ENCODE measurements at regions not wholly inside any gene's neighbourhood (a gene's known extent, or its start where the extent isn't known, plus 50 kb on each side); places are given as distances from the start of the nearest gene placed in this dataset.

DNA sequence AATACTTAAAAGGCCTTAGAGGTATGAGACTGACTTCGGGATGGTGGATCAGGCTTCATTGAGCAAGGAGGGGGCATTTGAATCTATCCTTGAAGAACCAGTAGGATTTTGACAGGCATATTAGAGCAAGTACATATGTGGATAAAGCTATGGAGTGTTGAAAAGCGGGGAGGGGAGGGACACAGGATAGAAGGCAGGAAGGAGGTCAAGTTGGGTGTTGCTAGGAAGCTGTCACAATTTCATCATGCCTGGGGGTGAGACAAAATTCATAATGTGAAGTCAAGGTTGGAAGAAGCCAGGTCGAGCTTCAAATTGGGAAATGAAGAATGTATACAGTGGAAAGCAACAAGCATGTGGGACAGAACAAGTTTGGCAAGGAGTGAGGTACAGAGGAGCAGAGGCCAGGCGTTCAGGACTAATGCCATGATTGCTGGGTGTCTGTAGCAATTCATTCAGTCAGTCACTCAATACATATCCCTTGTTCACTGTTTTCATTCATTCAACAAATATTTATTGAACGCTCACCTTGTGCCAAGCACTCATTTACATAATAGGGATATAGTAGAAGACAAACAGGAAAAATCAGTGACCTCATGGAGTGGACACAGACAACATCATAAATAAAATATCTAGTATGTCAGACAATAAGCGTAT is 58.3 kb upstream of the LTA4H start:
- WGBS (ENCODE audit: low lambda C conversion rate) = 60% methylated on average over 6 of the region's 6 CpGs

GRCh38 chr12:96094201-96094600 is 58.8 kb upstream of the LTA4H start:
- H3K27ac ChIP-seq (ENCODE audit: low read depth in 2 of 2, low read length in 1 of 2) = no peak overlapping the region
- DNase-seq = no peak
- POLR2A ChIA-PET = no interaction called here
- no peak overlapping the region for H2AFZ ChIP-seq (ENCODE audit: low read depth)
- no peak overlapping the region for H3K4me3 ChIP-seq (ENCODE audit: low read depth in 2 of 2, low read length in 1 of 2)
- CTCF ChIA-PET = no interaction called here
- no peaks in the 10 kb centered on the region for H3K9me2 ChIP-seq
- H3K4me2 ChIP-seq = no peak overlapping the region
- H3K79me2 ChIP-seq (ENCODE audit: insufficient read depth) = no peaks in the 10 kb centered on the region
- H3F3A ChIP-seq (replicated peaks; ENCODE audit: insufficient read depth) = no peaks in the 10 kb centered on the region
- peaks cover 0 to 3% of the 10 kb centered on the region in 2 experiments; a peak in 1 of 4 replicates for H3K4me1 ChIP-seq (ENCODE audit: control insufficient read depth in 1 of 2, insufficient read depth in 2 of 2, low read depth in 1 of 2, low read length in 1 of 2)
- H3K36me3 ChIP-seq (replicated peaks in 1 of 2; ENCODE audit: control insufficient read depth in 1 of 2, insufficient read depth in 2 of 2, low read length in 1 of 2) = no peaks in the 10 kb centered on the region
- WGBS (ENCODE audit: low lambda C conversion rate) = 35% methylated on average over 4 of the region's 4 CpGs
- no peak overlapping the region for H3K9ac ChIP-seq
- H3K9me3 ChIP-seq = no peaks in the 10 kb centered on the region
- H3K27me3 ChIP-seq (ENCODE audit: insufficient read depth) = no peaks in the 10 kb centered on the region
- H4K20me1 ChIP-seq (ENCODE audit: insufficient read depth) = no peaks in the 10 kb centered on the region
- no peak for TF ChIP-seq USF1 (IDR thresholded peaks at IDR 0.05; ENCODE audit: borderline replicate concordance, low read depth)
- TF ChIP-seq MXI1 (IDR thresholded peaks at IDR 0.05; ENCODE audit: low read depth, low read length) = no peak
- TF ChIP-seq RXRA (IDR thresholded peaks at IDR 0.05; ENCODE audit: borderline replicate concordance, low read depth) = no peak
- no peak for TF ChIP-seq RFX5 (IDR thresholded peaks at IDR 0.05; ENCODE audit: low read length)
- no peak for TF ChIP-seq YY1 (IDR thresholded peaks at IDR 0.05; ENCODE audit: low read depth)
- no peak for TF ChIP-seq JUND (IDR thresholded peaks at IDR 0.05)
- TF ChIP-seq FOXJ3 (CRISPR knock-in tag; IDR thresholded peaks at IDR 0.05) = no peak
- TF ChIP-seq IRF3 (IDR thresholded peaks at IDR 0.05; ENCODE audit: low read depth, low read length) = no peak
- no peak for TF ChIP-seq EP300 (IDR thresholded peaks at IDR 0.05; ENCODE audit: borderline replicate concordance in 1 of 2, low read depth in 1 of 2, low read length in 1 of 2)
- TF ChIP-seq, protein P1, sequence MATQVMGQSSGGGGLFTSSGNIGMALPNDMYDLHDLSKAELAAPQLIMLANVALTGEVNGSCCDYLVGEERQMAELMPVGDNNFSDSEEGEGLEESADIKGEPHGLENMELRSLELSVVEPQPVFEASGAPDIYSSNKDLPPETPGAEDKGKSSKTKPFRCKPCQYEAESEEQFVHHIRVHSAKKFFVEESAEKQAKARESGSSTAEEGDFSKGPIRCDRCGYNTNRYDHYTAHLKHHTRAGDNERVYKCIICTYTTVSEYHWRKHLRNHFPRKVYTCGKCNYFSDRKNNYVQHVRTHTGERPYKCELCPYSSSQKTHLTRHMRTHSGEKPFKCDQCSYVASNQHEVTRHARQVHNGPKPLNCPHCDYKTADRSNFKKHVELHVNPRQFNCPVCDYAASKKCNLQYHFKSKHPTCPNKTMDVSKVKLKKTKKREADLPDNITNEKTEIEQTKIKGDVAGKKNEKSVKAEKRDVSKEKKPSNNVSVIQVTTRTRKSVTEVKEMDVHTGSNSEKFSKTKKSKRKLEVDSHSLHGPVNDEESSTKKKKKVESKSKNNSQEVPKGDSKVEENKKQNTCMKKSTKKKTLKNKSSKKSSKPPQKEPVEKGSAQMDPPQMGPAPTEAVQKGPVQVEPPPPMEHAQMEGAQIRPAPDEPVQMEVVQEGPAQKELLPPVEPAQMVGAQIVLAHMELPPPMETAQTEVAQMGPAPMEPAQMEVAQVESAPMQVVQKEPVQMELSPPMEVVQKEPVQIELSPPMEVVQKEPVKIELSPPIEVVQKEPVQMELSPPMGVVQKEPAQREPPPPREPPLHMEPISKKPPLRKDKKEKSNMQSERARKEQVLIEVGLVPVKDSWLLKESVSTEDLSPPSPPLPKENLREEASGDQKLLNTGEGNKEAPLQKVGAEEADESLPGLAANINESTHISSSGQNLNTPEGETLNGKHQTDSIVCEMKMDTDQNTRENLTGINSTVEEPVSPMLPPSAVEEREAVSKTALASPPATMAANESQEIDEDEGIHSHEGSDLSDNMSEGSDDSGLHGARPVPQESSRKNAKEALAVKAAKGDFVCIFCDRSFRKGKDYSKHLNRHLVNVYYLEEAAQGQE (IDR thresholded peaks at IDR 0.05; ENCODE audit: low read depth, low read length) = no peak

More for the DNA sequence above, 58.3 kb upstream of the LTA4H start:
- Histone ChIP-seq H3K27me3 (ENCODE audit: insufficient read depth) (no peaks in the 10 kb centered on the region), H3K9me2 (no peaks in the 10 kb centered on the region), H3K36me3 (replicated peaks in 1 of 2; ENCODE audit: control insufficient read depth in 1 of 2, insufficient read depth in 2 of 2, low read length in 1 of 2) (no peaks in the 10 kb centered on the region), H2AFZ (ENCODE audit: low read depth) (no peak overlapping the region), H3K4me2 (no peak overlapping the region), H3K9ac (no peak overlapping the region), H3K4me1 (ENCODE audit: control insufficient read depth in 1 of 2, insufficient read depth in 2 of 2, low read depth in 1 of 2, low read length in 1 of 2) (peaks cover 0 to 3% of the 10 kb centered on the region in 2 experiments; a peak in 1 of 4 replicates), H3F3A (replicated peaks; ENCODE audit: insufficient read depth) (no peaks in the 10 kb centered on the region), H3K9me3 (no peaks in the 10 kb centered on the region), H3K27ac (ENCODE audit: low read depth in 2 of 2, low read length in 1 of 2) (no peak overlapping the region), H3K79me2 (ENCODE audit: insufficient read depth) (no peaks in the 10 kb centered on the region), H3K4me3 (ENCODE audit: low read depth in 2 of 2, low read length in 1 of 2) (no peak overlapping the region), H4K20me1 (ENCODE audit: insufficient read depth) (no peaks in the 10 kb centered on the region)
- DNase-seq = no peak
- POLR2A ChIA-PET = no interaction called here
- TF ChIP-seq RCOR1 (IDR thresholded peaks at IDR 0.05; ENCODE audit: low read length) = no peak
- TF ChIP-seq USF1 (IDR thresholded peaks at IDR 0.05; ENCODE audit: borderline replicate concordance, low read depth) = no peak
- TF ChIP-seq ZBTB33 (IDR thresholded peaks at IDR 0.05; ENCODE audit: borderline replicate concordance, low read depth) = no peak
- TF ChIP-seq MXI1 (IDR thresholded peaks at IDR 0.05; ENCODE audit: low read depth, low read length) = no peak
- no peak for TF ChIP-seq MEF2A (IDR thresholded peaks at IDR 0.05; ENCODE audit: borderline replicate concordance, low read depth)
- no peak for TF ChIP-seq YY1 (IDR thresholded peaks at IDR 0.05; ENCODE audit: low read depth)
- no peak for TF ChIP-seq TAF1 (IDR thresholded peaks at IDR 0.05; ENCODE audit: borderline replicate concordance, low read depth, low read length)
- no peak for TF ChIP-seq RFX5 (IDR thresholded peaks at IDR 0.05; ENCODE audit: low read length)
- CTCF ChIA-PET = no interaction called here
